Gastroesophageal sphincter (tissue), 4 donors: ENCODE measurements at regions not wholly inside any gene's neighbourhood (a gene's known extent, or its start where the extent isn't known, plus 50 kb on each side); places are given as distances from the start of the nearest gene placed in this dataset.

ENCODE experiments used
- ATAC-seq: fragments of 150-250 bp; one replicate; pipeline ENCODE4 v1.9.1; 2016; ENCODE audit warnings: mild to moderate bottlenecking, moderate library complexity
- H3K27ac ChIP-seq, 4 donors: fragments of 200-600 bp; sonication (generic) in 3 of 4; 1 replicate in 3 of 4; 2 replicates in 1 of 4; pipeline ENCODE4 v1.5.1; 2016 to 2019
- H3K27me3 ChIP-seq: fragments of 200-600 bp; sonication (generic); one replicate; pipeline ENCODE4 v1.5.1; 2019
- H3K36me3 ChIP-seq, 2 donors: fragments of 200-600 bp; sonication (generic); one replicate each; pipeline ENCODE4 v1.5.1; 2019; ENCODE audit warnings: control low read depth in 1 of 2
- H3K4me1 ChIP-seq, 3 donors: fragments of 200-600 bp; sonication (generic); 1 replicate in 2 of 3; 2 replicates in 1 of 3; pipeline ENCODE4 v1.5.1; 2016 to 2019; ENCODE audit warnings: control low read depth in 2 of 3
- H3K4me3 ChIP-seq, 2 donors: fragments of 200-600 bp; sonication (generic); one replicate each; pipeline ENCODE4 v1.5.1; 2019; ENCODE audit warnings: mild to moderate bottlenecking in 1 of 2, moderate library complexity in 1 of 2
- H3K9me3 ChIP-seq, 3 donors: fragments of 200-600 bp; sonication (generic); one replicate each; pipeline ENCODE4 v1.5.1; 2017 to 2019; ENCODE audit warnings: control low read depth in 2 of 3
- CTCF ChIP-seq, 4 experiments: fragments of 200-600 bp in 2 of 4; fragments of 450-650 bp in 2 of 4; sonication (generic) in 1 of 4; IDR thresholded peaks; one replicate each; pipeline ENCODE4 v1.5.1; 2017 to 2019; ENCODE audit warnings: antibody characterized with exemption in 4 of 4, mild to moderate bottlenecking in 2 of 4, moderate library complexity in 2 of 4
- EP300 ChIP-seq: sonication (generic); formaldehyde crosslinking; IDR thresholded peaks from one replicate; pipeline ENCODE4 v1.6.1; 2017; ENCODE audit warnings: antibody characterized with exemption, mild to moderate bottlenecking
- POLR2A ChIP-seq, 2 donors: fragments of 450-650 bp; IDR thresholded peaks; one replicate each; pipeline ENCODE4 v1.6.1; 2017; ENCODE audit warnings: antibody characterized with exemption in 2 of 2, mild to moderate bottlenecking in 2 of 2, moderate library complexity in 1 of 2
- POLR2AphosphoS5 ChIP-seq: sonication (generic); formaldehyde crosslinking; IDR thresholded peaks from one replicate; pipeline ENCODE4 v1.6.1; 2017; ENCODE audit warnings: antibody characterized with exemption
- WGBS, 2 donors: methylation state at CpG; one replicate each; pipeline ENCODE4 v1.1.5; 2018; ENCODE audit warnings: low coverage in 1 of 2; 5-methylcytosine and 5-hydroxymethylcytosine counted together

GRCh38 chr18:42288129-42288528, 333.1 kb downstream of the PIK3C3 start:
- 86% methylated on average over 1 of the region's 1 CpG; no CpG with 5 or more reads in 1 of the 2 donors for WGBS, 2 donors
- Histone ChIP-seq H3K27me3 (no peaks in the 10 kb centered on the region), H3K4me1 (no peaks in the 10 kb centered on the region), H3K4me3 (no peak overlapping the region), H3K27ac (no peak overlapping the region), H3K9me3 (no peaks in the 10 kb centered on the region), H3K36me3 (no peaks in the 10 kb centered on the region)
- TF ChIP-seq EP300 (no peak), POLR2A (IDR thresholded peaks at IDR 0.05) (no peak), CTCF (IDR thresholded peaks at IDR 0.05) (no peak), POLR2AphosphoS5 (no peak)
- ATAC-seq = no peak

GRCh38 chr18:42289526-42289925, 334.5 kb downstream of the PIK3C3 start:
- ATAC-seq = no peak
- H3K36me3 ChIP-seq = no peaks in the 10 kb centered on the region
- no peaks in the 10 kb centered on the region for H3K27me3 ChIP-seq
- no peak overlapping the region for H3K27ac ChIP-seq
- H3K9me3 ChIP-seq = no peaks in the 10 kb centered on the region
- TF ChIP-seq EP300 (no peak), POLR2AphosphoS5 (no peak), CTCF (IDR thresholded peaks at IDR 0.05) (no peak), POLR2A (IDR thresholded peaks at IDR 0.05) (no peak)
- no peak overlapping the region for H3K4me3 ChIP-seq
- WGBS, 2 donors = 70 to 89% methylated on average over 3 to 4 of the region's 4 CpGs
- H3K4me1 ChIP-seq = no peaks in the 10 kb centered on the region

GRCh38 chr18:42290318-42291307, 335.6 kb downstream of the PIK3C3 start:
- H3K27me3 ChIP-seq = no peaks in the 10 kb centered on the region
- H3K9me3 ChIP-seq = no peaks in the 10 kb centered on the region
- H3K4me3 ChIP-seq = no peak overlapping the region
- no peaks in the 10 kb centered on the region for H3K4me1 ChIP-seq
- no peak overlapping the region for H3K27ac ChIP-seq
- WGBS, 2 donors = 53 to 69% methylated on average over 7 of the region's 7 CpGs
- TF ChIP-seq POLR2AphosphoS5 = no peak
- no peak for TF ChIP-seq POLR2A (IDR thresholded peaks at IDR 0.05)
- TF ChIP-seq CTCF (IDR thresholded peaks at IDR 0.05) = no peak
- TF ChIP-seq EP300 = no peak
- ATAC-seq = no peak
- no peaks in the 10 kb centered on the region for H3K36me3 ChIP-seq

- H3K27me3 ChIP-seq = no peaks in the 10 kb centered on the region
- H3K4me1 ChIP-seq = no peaks in the 10 kb centered on the region
- no peak overlapping the region for H3K27ac ChIP-seq
- H3K36me3 ChIP-seq = no peaks in the 10 kb centered on the region
- no peak for ATAC-seq
- TF ChIP-seq POLR2A (IDR thresholded peaks at IDR 0.05) = no peak
- TF ChIP-seq POLR2AphosphoS5 = no peak
- TF ChIP-seq EP300 = no peak
- TF ChIP-seq CTCF (IDR thresholded peaks at IDR 0.05) = no peak
- WGBS, 2 donors = 77 to 80% methylated on average over 2 of the region's 2 CpGs
- no peak overlapping the region for H3K4me3 ChIP-seq
- H3K9me3 ChIP-seq = no peaks in the 10 kb centered on the region
Measured at GRCh38 chr18:42292654-42293053, 337.6 kb downstream of the PIK3C3 start.

- no peak for TF ChIP-seq EP300
- no peak for TF ChIP-seq POLR2AphosphoS5
- TF ChIP-seq POLR2A (IDR thresholded peaks at IDR 0.05) = no peak
- TF ChIP-seq CTCF (IDR thresholded peaks at IDR 0.05) = no peak
- no peaks in the 10 kb centered on the region for H3K27me3 ChIP-seq
- H3K4me1 ChIP-seq = peaks cover 0 to 11% (median 3%) of the 10 kb centered on the region in 3 donors
- no peaks in the 10 kb centered on the region for H3K9me3 ChIP-seq
- H3K36me3 ChIP-seq = no peaks in the 10 kb centered on the region
- H3K4me3 ChIP-seq = no peak overlapping the region
- no peak for ATAC-seq
- 93 to 100% methylated on average over 1 of the region's 1 CpG for WGBS, 2 donors
- no peak overlapping the region for H3K27ac ChIP-seq
Measured at GRCh38 chr18:42296192-42296591, 341.2 kb downstream of the PIK3C3 start.
